SW480 (cell line): ENCODE measurements at regions not wholly inside any gene's neighbourhood (a gene's known extent, or its start where the extent isn't known, plus 50 kb on each side); places are given as distances from the start of the nearest gene placed in this dataset.
A peak's percentile ranks its signal among the peaks of the same experiment; 100 is the strongest.
"Not testable (repeated sequence)": the region's sequence is repeated elsewhere in the genome, so short reads cannot be mapped to it uniquely, and the experiment has no call there.

ENCODE experiments used
- DNase-seq: peaks from one replicate; pipeline ENCODE4 v3.0.0-alpha.2; 2016; ENCODE audit warnings: low spot score

- peak; percentile 11 for DNase-seq
Measured at GRCh38 chr2:14828223-14828622, 195.7 kb downstream of the LRATD1 start.

DNA sequence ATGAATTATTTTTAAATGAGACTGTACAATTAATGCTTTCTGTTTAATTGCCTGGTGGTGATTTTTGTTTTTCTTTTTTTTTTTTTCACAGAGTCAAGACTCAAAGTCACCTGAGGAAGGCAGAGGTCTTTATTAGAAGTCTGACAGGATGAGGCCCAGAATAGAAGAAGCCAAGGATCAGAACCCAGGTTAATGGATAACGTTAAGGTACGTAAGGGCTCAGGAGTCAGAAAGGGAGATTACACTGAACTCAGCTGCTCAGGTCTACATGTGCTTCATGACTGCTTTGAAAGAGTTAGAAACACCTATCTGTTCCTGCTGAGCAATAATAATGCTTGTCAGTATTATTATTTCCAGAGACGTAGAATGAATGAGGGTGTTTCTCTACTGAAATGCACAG is 196.5 kb downstream of the LRATD1 start:
- no peak for DNase-seq

DNA sequence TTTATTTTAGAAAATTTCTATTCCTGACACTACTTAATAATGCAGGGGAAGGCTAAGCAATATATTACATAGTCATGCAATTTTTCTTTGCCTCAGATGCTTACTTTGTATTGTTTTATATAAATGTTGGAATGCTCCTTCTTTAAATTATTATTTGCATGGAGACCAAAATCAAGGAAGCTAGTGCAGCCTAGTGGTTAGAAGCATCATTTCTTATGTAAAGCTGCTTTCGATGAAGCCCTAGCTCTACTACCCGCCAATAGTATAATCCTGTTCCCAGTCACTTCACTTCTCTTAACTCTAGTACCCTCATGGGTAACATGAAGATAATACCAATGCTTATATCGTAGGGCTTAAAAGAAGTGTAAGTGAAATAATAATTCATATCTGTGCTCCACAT is 198.9 kb downstream of the LRATD1 start:
- DNase-seq: no peak

DNA sequence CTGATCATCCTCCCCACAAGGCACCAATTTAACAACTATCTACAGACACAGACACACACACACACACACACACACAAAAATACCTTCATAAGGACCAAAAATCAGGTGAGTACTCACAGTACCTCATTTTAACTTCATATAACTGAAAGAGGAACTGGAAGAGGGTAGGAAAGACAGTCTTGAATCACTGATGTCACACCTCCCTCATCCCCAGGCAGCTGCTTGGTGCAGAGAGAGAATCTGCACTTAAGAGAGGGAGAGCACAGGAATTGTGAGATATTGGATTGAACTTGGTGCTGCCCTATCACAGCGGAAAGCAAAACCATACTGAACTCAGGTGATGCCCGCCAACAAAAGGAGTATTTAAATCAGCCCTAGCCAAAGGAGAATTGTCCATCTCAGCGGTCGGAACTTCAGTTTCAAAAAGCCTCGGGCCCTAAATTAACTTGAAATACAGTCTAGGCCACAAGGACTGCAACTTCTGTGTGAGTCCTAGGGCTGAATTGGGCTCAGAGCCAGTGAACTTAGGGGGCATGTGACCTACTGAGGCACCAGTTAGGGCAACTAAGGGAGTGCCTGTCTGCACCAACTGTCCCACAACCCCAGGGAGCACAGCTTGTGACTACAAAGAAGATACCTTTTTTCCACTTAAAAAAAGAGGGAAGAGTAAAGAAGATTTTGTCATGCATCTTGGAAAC is 211.1 kb downstream of the LRATD1 start:
- no peak for DNase-seq

- no peak for DNase-seq
Measured at GRCh38 chr2:14855751-14856150, 223.2 kb downstream of the LRATD1 start.

- no peak for DNase-seq
Measured at GRCh38 chr2:14861181-14861580, 228.7 kb downstream of the LRATD1 start.

- no peak for DNase-seq
Measured at GRCh38 chr2:14866736-14867352, 234.3 kb downstream of the LRATD1 start.

DNA sequence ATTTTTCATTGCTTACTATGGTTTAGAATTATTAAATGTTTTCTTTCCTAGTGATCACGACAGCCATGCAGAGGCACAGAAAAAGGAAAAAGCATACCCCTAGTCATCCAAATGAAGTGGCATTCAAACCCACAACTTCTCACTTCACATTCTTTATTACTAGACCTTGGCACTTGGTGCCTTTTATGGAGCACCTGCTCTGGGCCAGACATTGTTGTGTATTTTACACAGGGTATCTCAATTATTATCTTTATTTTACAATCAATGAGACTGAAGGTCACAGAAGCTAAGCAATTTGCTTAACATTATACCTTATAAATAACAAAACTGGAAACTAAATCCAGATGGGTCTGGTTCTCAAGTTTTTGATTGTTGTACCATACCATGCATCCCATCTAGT is 235.3 kb downstream of the LRATD1 start:
- DNase-seq: no peak

- DNase-seq: no peak
Measured at GRCh38 chr2:14872779-14873325, 240.3 kb downstream of the LRATD1 start.

- DNase-seq: no peak
Measured at GRCh38 chr2:14881651-14882327, 249.3 kb downstream of the LRATD1 start.

- DNase-seq: no peak
Measured at GRCh38 chr2:14884651-14885050, 252.1 kb downstream of the LRATD1 start.

DNA sequence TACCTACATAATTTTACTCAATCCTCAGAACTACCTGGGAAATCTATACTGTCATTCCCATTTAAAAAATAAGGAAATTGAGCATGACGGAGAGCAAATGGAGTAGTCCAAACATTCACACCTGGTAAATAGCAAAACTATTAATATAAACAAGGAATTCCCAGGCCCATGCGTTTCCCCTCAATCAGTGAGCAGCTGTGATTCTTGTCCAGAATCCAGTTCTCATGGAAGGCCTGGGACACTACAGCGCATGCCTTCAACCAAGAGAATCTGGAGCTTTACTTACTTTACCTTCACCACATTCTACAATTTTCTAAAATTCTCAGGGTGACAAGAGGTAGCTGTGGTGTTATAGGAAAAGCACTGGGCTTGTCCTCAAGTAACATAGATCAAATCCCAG is 259.0 kb downstream of the LRATD1 start:
- no peak for DNase-seq

- no peak for DNase-seq
Measured at GRCh38 chr2:14896330-14897030, 264.0 kb downstream of the LRATD1 start.

DNA sequence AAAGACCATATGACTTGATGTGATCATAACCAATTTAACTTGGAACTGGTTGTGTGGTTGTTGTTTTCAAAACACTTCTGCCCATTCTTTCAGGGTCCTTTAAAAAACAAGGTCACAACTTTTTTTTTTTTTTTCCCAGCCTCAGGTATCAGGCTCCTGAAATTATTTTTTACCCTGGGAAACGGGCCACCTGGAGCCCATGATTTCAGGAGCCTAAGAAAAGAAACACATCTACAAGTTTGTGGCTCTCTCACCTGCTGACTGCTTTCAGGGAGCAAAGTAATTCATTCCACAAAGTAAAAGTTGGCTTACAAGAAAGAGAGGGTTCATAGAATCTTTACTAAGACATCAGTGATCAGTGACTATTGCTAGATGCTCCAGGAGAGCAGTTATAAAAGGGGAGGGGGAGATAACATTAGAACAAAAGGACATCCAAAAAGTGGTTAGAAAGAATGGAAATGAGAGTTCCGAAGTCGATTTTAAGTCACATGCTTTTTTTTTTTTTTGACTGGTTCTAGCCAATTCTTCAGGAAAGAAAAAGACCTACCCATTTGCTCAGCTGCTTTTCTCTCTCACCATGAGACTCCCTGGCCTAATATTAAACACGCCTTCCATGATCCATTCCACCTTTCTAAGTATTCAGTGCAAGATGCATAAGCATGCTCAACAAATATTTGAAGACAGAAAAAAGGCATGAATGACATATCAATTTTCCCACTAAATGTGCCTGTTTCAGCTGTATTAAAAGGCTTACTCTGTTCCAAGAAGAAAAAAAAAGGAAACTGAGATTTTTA is 267.3 kb downstream of the LRATD1 start:
- no peak for DNase-seq

DNA sequence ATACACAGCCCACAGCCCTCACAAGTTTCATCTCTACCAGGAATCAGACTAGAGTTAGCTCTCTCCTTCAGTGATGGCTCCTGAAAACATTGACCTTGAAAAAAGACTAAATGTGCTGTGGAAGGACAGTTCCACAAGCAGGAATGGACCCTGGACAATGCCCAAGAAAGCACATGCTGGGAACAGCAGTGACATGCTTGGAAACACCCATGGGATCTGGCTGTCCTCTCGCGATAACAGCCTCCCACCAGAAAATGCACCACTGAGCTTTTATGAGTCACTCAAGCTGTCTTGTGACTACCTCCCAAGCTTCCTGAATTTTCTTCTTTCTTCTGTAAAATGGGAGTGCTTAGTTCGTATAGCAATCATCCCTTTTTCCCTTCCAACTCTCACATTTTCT is 269.2 kb downstream of the LRATD1 start:
- no peak for DNase-seq

- no peak for DNase-seq
Measured at GRCh38 chr2:14902953-14903352, 270.4 kb downstream of the LRATD1 start.

- DNase-seq: peak; percentile 52
Measured at GRCh38 chr2:14903709-14904374, 271.3 kb downstream of the LRATD1 start.

- DNase-seq: not testable (repeated sequence)
Measured at GRCh38 chr2:14904378-14904777, 271.9 kb downstream of the LRATD1 start.

- DNase-seq: no peak
Measured at GRCh38 chr2:14905571-14905970, 273.1 kb downstream of the LRATD1 start.

DNA sequence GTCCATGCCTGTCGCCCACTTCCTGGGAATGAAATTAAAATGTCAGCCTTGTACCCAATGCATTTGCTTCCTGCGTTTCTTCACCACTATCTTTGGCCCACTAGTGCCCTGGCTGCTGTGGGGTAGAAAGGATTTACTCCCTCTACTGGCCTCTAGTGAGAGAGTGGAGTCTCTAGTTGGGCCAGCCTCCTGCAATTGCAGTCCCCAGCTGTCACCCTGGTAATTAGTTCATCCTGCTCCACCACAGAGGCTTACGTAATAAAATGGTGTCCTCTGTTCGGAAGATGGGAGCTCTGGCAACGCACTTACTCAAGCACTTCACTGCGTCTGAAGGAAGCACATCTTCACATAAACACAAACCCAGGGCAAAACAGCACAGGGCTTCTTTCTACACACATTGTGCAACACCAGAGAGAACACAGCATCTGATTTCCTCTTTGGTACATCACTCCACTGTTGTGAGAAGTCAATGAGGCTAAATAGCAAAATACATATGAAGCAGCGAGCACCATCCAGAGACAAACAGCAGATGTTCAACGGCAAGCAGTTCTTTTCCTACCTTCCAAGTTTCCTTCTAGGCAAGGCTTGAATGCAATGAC is 274.6 kb downstream of the LRATD1 start:
- peak; percentile 37 for DNase-seq

- no peak for DNase-seq
Measured at GRCh38 chr2:14909795-14910194, 277.3 kb downstream of the LRATD1 start.
